ENCODE measurements at regions not wholly inside any gene's neighbourhood (a gene's known extent, or its start where the extent isn't known, plus 50 kb on each side); places are given as distances from the start of the nearest gene placed in this dataset.

- TF ChIP-seq BHLHE40 (IDR thresholded peaks at IDR 0.05; ENCODE audit: low read depth, low read length) (no peak), POLR2A (IDR thresholded peaks at IDR 0.05; ENCODE audit: low read depth, low read length) (no peak), RFX5 (IDR thresholded peaks at IDR 0.05; ENCODE audit: low read depth, low read length) (no peak), CTCF (conservative IDR thresholded peaks at IDR 0.05; ENCODE audit: low read depth, low read length) (no peak)
Measured at GRCh38 chr7:49497471-49497870, 276.0 kb upstream of the VWC2 start.

Data from IMR-90 (cell line).